Liver (tissue), 8 donors: ENCODE measurements at regions not wholly inside any gene's neighbourhood (a gene's known extent, or its start where the extent isn't known, plus 50 kb on each side); places are given as distances from the start of the nearest gene placed in this dataset.

Experiments used
- DNase-seq: peaks from one replicate; pipeline ENCODE4 v3.0.0-alpha.2; 2017; ENCODE audit warnings: low spot score
- H3K27ac ChIP-seq, 2 donors: one replicate each; pipeline ENCODE4 v1.7.0; 2013; ENCODE audit warnings: inconsistent platforms in 2 of 2, low read length in 2 of 2, control low read depth in 1 of 2, low read depth in 1 of 2, mild to moderate bottlenecking in 1 of 2
- H3K27me3 ChIP-seq, 4 donors: one replicate each; pipeline versions ENCODE4 v1.6.1 to v1.7.0; 2013; ENCODE audit warnings: low read length in 3 of 4, inconsistent platforms in 1 of 4, mild to moderate bottlenecking in 1 of 4, moderate library complexity in 1 of 4; ENCODE audit not compliant: control insufficient read depth in 4 of 4, insufficient read depth in 4 of 4
- H3K36me3 ChIP-seq, 4 donors: one replicate each; pipeline versions ENCODE4 v1.6.1 to v1.7.0; 2013; ENCODE audit warnings: low read length in 3 of 4, mild to moderate bottlenecking in 3 of 4, low read depth in 1 of 4, moderate library complexity in 1 of 4; ENCODE audit not compliant: control insufficient read depth in 4 of 4, insufficient read depth in 3 of 4
- H3K4me1 ChIP-seq, 4 donors: one replicate each; pipeline versions ENCODE4 v1.6.1 to v1.7.0; 2013; ENCODE audit warnings: low read length in 3 of 4, mild to moderate bottlenecking in 3 of 4, moderate library complexity in 1 of 4; ENCODE audit not compliant: control insufficient read depth in 4 of 4, insufficient read depth in 4 of 4
- H3K4me3 ChIP-seq, 3 donors: one replicate each; pipeline versions ENCODE4 v1.6.1 to v1.7.0; 2013; ENCODE audit warnings: low read length in 3 of 3, control low read depth in 1 of 3, low read depth in 1 of 3, mild to moderate bottlenecking in 1 of 3
- H3K9ac ChIP-seq, 2 donors: one replicate each; pipeline ENCODE4 v1.7.0; 2013; ENCODE audit warnings: low read length in 2 of 2, mild to moderate bottlenecking in 2 of 2, moderate library complexity in 2 of 2, control low read depth in 1 of 2, low read depth in 1 of 2
- H3K9me3 ChIP-seq, 4 donors: one replicate each; pipeline versions ENCODE4 v1.6.1 to v1.7.0; 2013; ENCODE audit warnings: low read length in 3 of 4; ENCODE audit not compliant: control insufficient read depth in 4 of 4
- CTCF ChIP-seq: fragments of 150-350 bp; IDR thresholded peaks from 2 replicates; pipeline ENCODE4 v1.5.1; 2017; ENCODE audit warnings: improper control_type of control experiment, low read depth, low read length; ENCODE audit not compliant: missing input control
- EGR1 ChIP-seq, 2 donors: IDR thresholded peaks; 2 replicates each; pipeline ENCODE4 v1.6.1; 2016 to 2018; ENCODE audit warnings: antibody characterized with exemption in 2 of 2, low read depth in 2 of 2
- FOXA1 ChIP-seq: IDR thresholded peaks from 2 replicates; pipeline ENCODE4 v1.6.1; 2016; ENCODE audit warnings: antibody characterized with exemption
- FOXA2 ChIP-seq: IDR thresholded peaks from 2 replicates; pipeline ENCODE4 v1.6.1; 2016; ENCODE audit warnings: antibody characterized with exemption
- GABPA ChIP-seq, 2 donors: IDR thresholded peaks in 1 of 2; conservative IDR thresholded peaks in 1 of 2; 2 replicates each; pipeline ENCODE4 v1.6.1; 2016; ENCODE audit warnings: antibody characterized with exemption in 2 of 2, mild to moderate bottlenecking in 1 of 2, moderate library complexity in 1 of 2
- HNF4G ChIP-seq: IDR thresholded peaks from 2 replicates; pipeline ENCODE4 v1.6.1; 2016; ENCODE audit warnings: antibody characterized with exemption
- MAX ChIP-seq: IDR thresholded peaks from 2 replicates; pipeline ENCODE4 v1.6.1; 2016; ENCODE audit warnings: antibody characterized with exemption
- NR2F2 ChIP-seq: IDR thresholded peaks from 2 replicates; pipeline ENCODE4 v1.6.1; 2016; ENCODE audit warnings: antibody characterized with exemption
- RAD21 ChIP-seq, 2 donors: IDR thresholded peaks; 2 replicates each; pipeline ENCODE4 v1.6.1; 2016; ENCODE audit warnings: antibody characterized with exemption in 2 of 2, mild to moderate bottlenecking in 2 of 2
- RXRA ChIP-seq, 2 donors: IDR thresholded peaks; 2 replicates each; pipeline ENCODE4 v1.6.1; 2017 to 2018; ENCODE audit warnings: antibody characterized with exemption in 2 of 2, mild to moderate bottlenecking in 1 of 2
- SP1 ChIP-seq: IDR thresholded peaks from 2 replicates; pipeline ENCODE4 v1.6.1; 2018; ENCODE audit warnings: antibody characterized with exemption, mild to moderate bottlenecking
- TAF1 ChIP-seq: conservative IDR thresholded peaks from 2 replicates; pipeline ENCODE4 v1.6.1; 2016; ENCODE audit warnings: antibody characterized with exemption, mild to moderate bottlenecking
- YY1 ChIP-seq: IDR thresholded peaks from 2 replicates; pipeline ENCODE4 v1.6.1; 2016; ENCODE audit warnings: antibody characterized with exemption, mild to moderate bottlenecking
- WGBS: extraction: QIAGEN DNeasy Blood & Tissue Kit; methylation state at CpG from one replicate; pipeline ENCODE4 v1.1.7; 2013; 5-methylcytosine and 5-hydroxymethylcytosine counted together
- TF ChIP-seq, protein P1 (sequence below): IDR thresholded peaks from 2 replicates; pipeline ENCODE4 v1.6.1; 2016; ENCODE audit warnings: antibody characterized with exemption
- TF ChIP-seq, protein P2 (sequence below): IDR thresholded peaks from 2 replicates; pipeline ENCODE4 v1.6.1; 2016; ENCODE audit warnings: antibody characterized with exemption
- TF ChIP-seq, protein P3 (sequence below): IDR thresholded peaks from 2 replicates; pipeline ENCODE4 v1.6.1; 2016; ENCODE audit warnings: antibody characterized with exemption, mild to moderate bottlenecking
- donor health status: healthy.
- donor health status: healthy.
- donor health status: healthy.
- donor health status: healthy.
- donor health status: healthy.

GRCh38 chr5:157912621-157913325 is 53.8 kb upstream of the CLINT1 start:
- WGBS: 77% methylated on average over 10 of the region's 10 CpGs
- TF ChIP-seq FOXA1: no peak
- no peak for TF ChIP-seq RAD21 (IDR thresholded peaks at IDR 0.05)
- TF ChIP-seq, protein P1, sequence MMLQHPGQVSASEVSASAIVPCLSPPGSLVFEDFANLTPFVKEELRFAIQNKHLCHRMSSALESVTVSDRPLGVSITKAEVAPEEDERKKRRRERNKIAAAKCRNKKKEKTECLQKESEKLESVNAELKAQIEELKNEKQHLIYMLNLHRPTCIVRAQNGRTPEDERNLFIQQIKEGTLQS: no peak
- TF ChIP-seq, protein P2, sequence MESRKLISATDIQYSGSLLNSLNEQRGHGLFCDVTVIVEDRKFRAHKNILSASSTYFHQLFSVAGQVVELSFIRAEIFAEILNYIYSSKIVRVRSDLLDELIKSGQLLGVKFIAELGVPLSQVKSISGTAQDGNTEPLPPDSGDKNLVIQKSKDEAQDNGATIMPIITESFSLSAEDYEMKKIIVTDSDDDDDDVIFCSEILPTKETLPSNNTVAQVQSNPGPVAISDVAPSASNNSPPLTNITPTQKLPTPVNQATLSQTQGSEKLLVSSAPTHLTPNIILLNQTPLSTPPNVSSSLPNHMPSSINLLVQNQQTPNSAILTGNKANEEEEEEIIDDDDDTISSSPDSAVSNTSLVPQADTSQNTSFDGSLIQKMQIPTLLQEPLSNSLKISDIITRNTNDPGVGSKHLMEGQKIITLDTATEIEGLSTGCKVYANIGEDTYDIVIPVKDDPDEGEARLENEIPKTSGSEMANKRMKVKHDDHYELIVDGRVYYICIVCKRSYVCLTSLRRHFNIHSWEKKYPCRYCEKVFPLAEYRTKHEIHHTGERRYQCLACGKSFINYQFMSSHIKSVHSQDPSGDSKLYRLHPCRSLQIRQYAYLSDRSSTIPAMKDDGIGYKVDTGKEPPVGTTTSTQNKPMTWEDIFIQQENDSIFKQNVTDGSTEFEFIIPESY: no peak
- TF ChIP-seq, protein P3, sequence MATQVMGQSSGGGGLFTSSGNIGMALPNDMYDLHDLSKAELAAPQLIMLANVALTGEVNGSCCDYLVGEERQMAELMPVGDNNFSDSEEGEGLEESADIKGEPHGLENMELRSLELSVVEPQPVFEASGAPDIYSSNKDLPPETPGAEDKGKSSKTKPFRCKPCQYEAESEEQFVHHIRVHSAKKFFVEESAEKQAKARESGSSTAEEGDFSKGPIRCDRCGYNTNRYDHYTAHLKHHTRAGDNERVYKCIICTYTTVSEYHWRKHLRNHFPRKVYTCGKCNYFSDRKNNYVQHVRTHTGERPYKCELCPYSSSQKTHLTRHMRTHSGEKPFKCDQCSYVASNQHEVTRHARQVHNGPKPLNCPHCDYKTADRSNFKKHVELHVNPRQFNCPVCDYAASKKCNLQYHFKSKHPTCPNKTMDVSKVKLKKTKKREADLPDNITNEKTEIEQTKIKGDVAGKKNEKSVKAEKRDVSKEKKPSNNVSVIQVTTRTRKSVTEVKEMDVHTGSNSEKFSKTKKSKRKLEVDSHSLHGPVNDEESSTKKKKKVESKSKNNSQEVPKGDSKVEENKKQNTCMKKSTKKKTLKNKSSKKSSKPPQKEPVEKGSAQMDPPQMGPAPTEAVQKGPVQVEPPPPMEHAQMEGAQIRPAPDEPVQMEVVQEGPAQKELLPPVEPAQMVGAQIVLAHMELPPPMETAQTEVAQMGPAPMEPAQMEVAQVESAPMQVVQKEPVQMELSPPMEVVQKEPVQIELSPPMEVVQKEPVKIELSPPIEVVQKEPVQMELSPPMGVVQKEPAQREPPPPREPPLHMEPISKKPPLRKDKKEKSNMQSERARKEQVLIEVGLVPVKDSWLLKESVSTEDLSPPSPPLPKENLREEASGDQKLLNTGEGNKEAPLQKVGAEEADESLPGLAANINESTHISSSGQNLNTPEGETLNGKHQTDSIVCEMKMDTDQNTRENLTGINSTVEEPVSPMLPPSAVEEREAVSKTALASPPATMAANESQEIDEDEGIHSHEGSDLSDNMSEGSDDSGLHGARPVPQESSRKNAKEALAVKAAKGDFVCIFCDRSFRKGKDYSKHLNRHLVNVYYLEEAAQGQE: no peak
- TF ChIP-seq CTCF: no peak
- TF ChIP-seq EGR1 (IDR thresholded peaks at IDR 0.05; ENCODE audit: low read depth in 2 of 2): no peak
- TF ChIP-seq TAF1: no peak
- TF ChIP-seq NR2F2: no peak
- TF ChIP-seq RXRA (IDR thresholded peaks at IDR 0.05): no peak
- TF ChIP-seq YY1: no peak
- TF ChIP-seq MAX: no peak
- TF ChIP-seq GABPA (IDR thresholded peaks at IDR 0.05 in 1 of 2, conservative IDR thresholded peaks at IDR 0.05 in 1 of 2): no peak
- TF ChIP-seq HNF4G: no peak
- no peak for TF ChIP-seq SP1
- TF ChIP-seq FOXA2: no peak
- H3K36me3 ChIP-seq: no peaks in the 10 kb centered on the region
- H3K4me3 ChIP-seq: no peak overlapping the region
- no peaks in the 10 kb centered on the region for H3K9me3 ChIP-seq
- no peak for DNase-seq
- no peaks in the 10 kb centered on the region for H3K27me3 ChIP-seq
- peaks cover 2 to 27% (median 17%) of the 10 kb centered on the region in 4 donors for H3K4me1 ChIP-seq
- H3K9ac ChIP-seq: no peak overlapping the region
- no peak overlapping the region for H3K27ac ChIP-seq
